NCI-H82 (cell line): ENCODE measurements at regions not wholly inside any gene's neighbourhood (a gene's known extent, or its start where the extent isn't known, plus 50 kb on each side); places are given as distances from the start of the nearest gene placed in this dataset.
"Not testable (repeated sequence)": the region's sequence is repeated elsewhere in the genome, so short reads cannot be mapped to it uniquely, and the experiment has no call there.

Source experiments
- DNase-seq: peaks from one replicate; lab custom pipeline; 2025; lab: John Stamatoyannopoulos, UW

DNA sequence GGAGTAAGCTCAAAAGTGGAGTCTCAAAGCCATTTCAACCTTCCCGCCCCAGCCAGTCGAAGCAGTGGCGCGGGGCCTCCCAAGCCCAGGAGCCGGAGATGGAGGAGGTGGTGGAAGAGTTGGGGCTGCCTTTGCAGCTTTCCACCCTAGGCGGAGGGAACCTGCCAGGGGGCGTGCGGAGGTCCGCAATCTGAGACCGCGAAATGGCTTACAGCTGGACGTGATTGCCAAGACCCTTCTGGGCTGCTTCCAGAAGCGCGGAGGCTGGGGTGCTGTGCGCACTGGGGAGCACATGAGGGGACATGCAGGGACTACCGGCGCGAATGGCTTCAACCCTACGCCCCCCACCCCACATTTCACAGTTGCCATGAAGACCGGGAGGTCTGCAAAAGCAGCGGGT is 86.2 kb downstream of the PRR15 start:
- no peak for DNase-seq

- no peak for DNase-seq
Observed at GRCh38 chr7:29651477-29651876, 87.8 kb downstream of the PRR15 start.

GRCh38 chr7:29652556-29652955 is 88.9 kb downstream of the PRR15 start:
- no peak for DNase-seq

DNA sequence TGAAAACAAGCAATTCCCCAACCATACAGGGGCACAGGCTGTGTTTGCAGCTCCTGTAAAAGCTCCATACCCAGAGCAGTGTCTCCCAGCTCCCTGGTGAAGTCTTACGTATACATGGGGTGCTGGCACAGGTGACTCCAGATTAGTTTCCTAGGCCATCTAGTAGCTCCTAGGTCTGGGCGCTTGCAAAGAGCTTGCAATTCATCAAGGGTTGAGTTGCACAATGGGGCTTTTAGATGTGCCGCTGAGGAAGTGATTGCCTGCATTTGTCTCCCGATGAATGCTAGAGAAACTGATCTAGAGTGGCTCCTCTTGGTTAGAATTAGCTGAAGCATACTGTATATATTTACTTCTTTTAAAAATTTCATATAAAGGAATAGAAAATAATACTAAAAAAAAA is 90.7 kb downstream of the PRR15 start:
- not testable (repeated sequence) for DNase-seq

- no peak for DNase-seq
Observed at GRCh38 chr7:29657288-29657687, 93.7 kb downstream of the PRR15 start.

GRCh38 chr7:29657856-29658255 is 94.2 kb downstream of the PRR15 start:
- DNase-seq = no peak

GRCh38 chr7:29659213-29659612 is 95.6 kb downstream of the PRR15 start:
- not testable (repeated sequence) for DNase-seq

DNA sequence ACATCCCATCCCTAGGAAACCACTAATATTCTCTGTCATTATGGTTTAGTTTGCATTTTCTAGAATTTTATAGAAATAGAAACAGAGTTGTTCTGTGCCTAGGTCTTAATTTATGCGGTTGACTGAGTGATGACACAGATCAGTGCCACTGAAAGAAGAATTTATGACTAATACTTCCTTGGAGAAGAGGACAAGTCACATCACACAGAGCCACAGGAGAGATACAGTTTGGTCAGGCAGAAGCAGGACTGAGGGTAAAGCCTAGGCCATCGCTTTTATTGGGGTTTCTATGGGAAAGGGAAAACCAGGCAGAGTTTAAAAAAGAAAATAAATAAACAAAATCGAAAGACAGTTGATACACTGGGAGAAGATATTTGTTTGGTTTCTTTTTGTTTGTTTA is 99.3 kb downstream of the PRR15 start:
- DNase-seq = not testable (repeated sequence)

DNA sequence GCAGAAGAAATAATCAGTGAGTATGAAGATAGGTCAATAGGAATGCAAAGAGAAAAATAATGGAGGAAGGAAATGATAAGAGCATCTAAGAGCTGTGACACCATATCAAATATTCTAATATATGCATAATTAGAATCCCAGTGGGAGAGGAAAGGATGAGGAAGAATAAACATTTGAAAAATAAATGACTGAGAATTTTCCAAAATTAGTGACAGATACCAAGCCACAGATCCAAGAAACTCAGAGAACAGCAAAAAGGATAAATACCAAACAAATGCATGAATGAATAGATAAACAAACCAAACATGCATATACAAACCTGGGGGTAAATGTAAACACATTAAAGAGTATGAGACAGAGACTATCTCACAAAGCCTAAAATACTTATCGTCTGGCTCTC is 101.4 kb downstream of the PRR15 start:
- DNase-seq = not testable (repeated sequence)

- not testable (repeated sequence) for DNase-seq
Observed at GRCh38 chr7:29667096-29667669, 103.5 kb downstream of the PRR15 start.

DNA sequence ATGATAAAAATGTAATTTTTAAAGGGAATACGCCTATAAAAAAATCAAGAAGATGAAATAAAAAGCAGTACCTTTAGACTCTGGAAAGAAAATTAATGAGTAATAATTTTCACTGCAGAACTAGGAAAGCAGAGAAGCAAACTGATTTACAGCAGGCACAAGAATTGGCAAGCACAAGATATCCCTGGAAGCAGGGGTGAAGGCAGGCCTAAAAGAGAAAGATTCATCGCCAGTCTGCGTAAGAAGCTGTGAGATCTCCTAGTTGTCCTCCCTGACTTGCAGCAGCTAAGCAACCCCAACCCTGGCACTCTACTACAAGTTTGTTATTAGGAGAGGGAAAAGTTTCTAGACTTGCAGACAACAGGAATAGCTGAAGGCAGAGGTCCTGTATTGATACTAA is 107.7 kb downstream of the PRR15 start:
- not testable (repeated sequence) for DNase-seq

DNA sequence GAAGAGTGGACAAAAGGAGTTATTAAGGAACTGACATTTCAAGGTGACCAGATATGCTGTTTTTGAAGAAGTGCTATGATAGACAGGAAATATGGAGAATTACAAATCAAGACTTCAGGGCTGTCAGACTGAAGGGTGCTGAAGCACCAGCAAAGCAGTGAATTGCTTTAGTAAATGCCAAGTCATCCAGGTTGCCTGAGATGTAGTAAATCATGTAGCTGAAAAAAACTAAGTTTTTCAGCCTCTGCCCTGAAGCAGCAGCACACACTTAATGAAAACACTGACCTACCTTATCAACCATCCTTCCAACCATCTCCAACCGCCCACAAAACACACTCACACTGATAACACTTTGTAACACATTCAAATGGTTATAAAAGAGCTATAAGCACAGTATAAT is 110.0 kb downstream of the PRR15 start:
- DNase-seq = not testable (repeated sequence)

DNA sequence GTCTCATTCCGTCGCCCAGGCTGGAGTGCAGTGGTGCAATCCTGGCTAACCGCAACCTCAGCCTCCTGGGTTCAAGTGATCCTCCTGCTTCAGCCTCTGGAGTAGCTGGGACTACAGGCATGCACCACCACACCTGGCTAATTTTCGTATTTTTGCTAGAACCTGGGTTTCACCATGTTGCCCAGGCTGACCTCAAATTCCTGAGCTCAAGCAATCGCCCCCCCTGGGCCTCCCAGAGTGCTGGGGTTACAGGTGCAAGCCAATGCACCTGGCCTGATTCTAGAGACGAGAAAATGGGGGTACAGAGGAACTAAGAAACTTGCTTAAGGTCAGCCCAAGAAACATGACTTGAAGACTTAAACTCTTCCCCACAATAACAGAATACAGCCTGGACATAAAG is 111.0 kb downstream of the PRR15 start:
- DNase-seq = not testable (repeated sequence)

DNA sequence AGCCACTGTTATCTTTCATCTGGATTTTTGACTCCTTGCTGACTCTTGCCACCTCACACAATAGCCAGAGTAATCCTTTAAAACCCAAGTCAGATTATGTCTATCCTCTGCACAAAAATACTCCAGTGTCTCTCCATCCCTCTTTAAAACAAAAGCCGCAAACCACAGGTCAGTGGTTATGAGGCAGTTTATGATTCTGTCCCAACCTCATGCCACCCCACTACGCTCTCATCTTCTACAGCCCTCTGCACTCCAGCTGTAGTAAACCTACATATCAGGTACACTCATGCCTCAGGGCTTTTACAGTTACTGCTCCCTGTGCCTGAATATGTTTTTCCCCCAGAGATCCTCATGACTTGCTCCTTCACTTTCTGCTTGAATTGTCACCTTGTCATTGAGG is 113.6 kb downstream of the PRR15 start:
- peak; percentile 43 for DNase-seq

GRCh38 chr7:29679963-29680362 is 116.3 kb downstream of the PRR15 start:
- not testable (repeated sequence) for DNase-seq

- not testable (repeated sequence) for DNase-seq
Observed at GRCh38 chr7:29680601-29681000, 117.0 kb downstream of the PRR15 start.

DNA sequence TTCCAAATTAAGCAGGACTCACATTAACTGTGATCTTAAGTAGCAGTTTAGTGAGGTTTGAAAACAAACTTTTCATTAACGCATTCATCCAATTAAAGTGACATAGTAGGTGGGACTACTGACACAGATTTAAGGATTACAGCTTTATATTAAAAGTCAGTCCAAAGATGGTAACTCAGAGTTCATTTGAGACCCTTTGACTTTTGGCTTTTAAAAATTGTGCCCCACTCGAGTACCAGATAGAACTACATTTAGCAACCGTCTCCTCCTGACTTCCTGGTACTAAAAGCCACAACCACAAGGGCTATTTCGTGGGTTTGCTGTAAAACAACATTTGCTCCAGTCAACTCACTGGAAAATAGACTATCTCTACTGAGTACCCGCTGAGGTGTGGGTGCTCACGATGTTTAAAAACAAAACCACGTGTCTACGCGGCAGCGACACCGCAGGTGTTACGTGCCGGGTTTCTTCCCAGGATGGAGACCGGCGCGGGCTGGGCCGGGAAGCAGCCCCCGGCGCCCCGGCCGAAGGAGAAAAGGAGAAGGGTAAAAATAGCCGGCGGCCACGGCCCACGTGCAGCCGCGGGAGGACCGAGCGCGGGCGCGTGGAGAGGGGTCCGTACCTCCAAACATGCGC is 120.6 kb downstream of the PRR15 start:
- peak; percentile 25 for DNase-seq

- DNase-seq = peak; percentile 81
Observed at GRCh38 chr7:29684787-29685650, 121.3 kb upstream of the WIPF3 start.

- DNase-seq = peak; percentile 62
Observed at GRCh38 chr7:29685651-29686271, 120.5 kb upstream of the WIPF3 start.

DNA sequence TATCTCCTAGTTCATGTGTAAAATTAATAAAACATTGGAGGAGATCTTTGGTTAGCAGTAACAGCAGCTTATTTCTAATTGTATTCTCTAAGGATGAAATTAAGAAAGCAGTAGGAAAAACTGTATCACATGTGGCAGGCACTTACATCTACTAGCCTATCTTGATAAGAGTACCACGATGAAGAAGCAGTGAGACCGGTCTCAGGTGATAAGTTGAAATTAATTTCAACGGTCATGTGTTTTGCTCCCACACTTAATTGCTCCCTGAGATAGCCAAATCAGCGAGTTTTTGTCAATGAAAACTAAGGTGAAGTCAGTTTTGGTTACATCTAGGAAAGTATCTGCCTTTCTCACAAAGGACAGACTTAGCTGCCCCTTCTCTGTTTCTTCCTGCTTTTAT is 115.8 kb upstream of the WIPF3 start:
- DNase-seq = not testable (repeated sequence)

- not testable (repeated sequence) for DNase-seq
Observed at GRCh38 chr7:29696402-29696801, 109.9 kb upstream of the WIPF3 start.

- DNase-seq = not testable (repeated sequence)
Observed at GRCh38 chr7:29699723-29700122, 106.6 kb upstream of the WIPF3 start.
